H9 (cell line): ENCODE measurements at regions not wholly inside any gene's neighbourhood (a gene's known extent, or its start where the extent isn't known, plus 50 kb on each side); places are given as distances from the start of the nearest gene placed in this dataset.

Source experiments
- DNase-seq: peaks from one replicate; pipeline ENCODE4 v3.0.0-alpha.2; 2017
- H2AFZ ChIP-seq: one replicate; pipeline ENCODE4 v1.6.1; 2013; ENCODE audit warnings: mild to moderate bottlenecking, low read length, control low read depth, moderate library complexity
- H2AK5ac ChIP-seq: 2 replicates; pipeline ENCODE4 v1.6.1; 2013; ENCODE audit warnings: low read length, control low read depth, mixed read lengths; ENCODE audit not compliant: insufficient read length
- H2BK120ac ChIP-seq: one replicate; pipeline ENCODE4 v1.6.1; 2013; ENCODE audit warnings: low read depth, mild to moderate bottlenecking, low read length, control low read depth, inconsistent platforms; ENCODE audit not compliant: poor library complexity, severe bottlenecking
- H2BK12ac ChIP-seq: 2 replicates; pipeline ENCODE4 v1.6.1; 2013; ENCODE audit warnings: low read length, control low read depth, mixed read lengths, low read depth; ENCODE audit not compliant: insufficient read length
- H2BK15ac ChIP-seq: 2 replicates; pipeline ENCODE4 v1.6.1; 2013; ENCODE audit warnings: low read depth, low read length, control low read depth
- H2BK20ac ChIP-seq: one replicate; pipeline ENCODE4 v1.6.1; 2013; ENCODE audit warnings: low read depth, mild to moderate bottlenecking, low read length, control low read depth, inconsistent platforms; ENCODE audit not compliant: poor library complexity, severe bottlenecking
- H2BK5ac ChIP-seq: 2 replicates; pipeline ENCODE4 v1.6.1; 2013; ENCODE audit warnings: low read length, control low read depth, mixed read lengths; ENCODE audit not compliant: insufficient read length
- H3K14ac ChIP-seq: 2 replicates; pipeline ENCODE4 v1.6.1; 2013; ENCODE audit warnings: low read length, control low read depth; ENCODE audit not compliant: insufficient read depth
- H3K18ac ChIP-seq: 2 replicates; pipeline ENCODE4 v1.6.1; 2013; ENCODE audit warnings: low read depth, mild to moderate bottlenecking, mixed read lengths, low read length, control low read depth; ENCODE audit not compliant: insufficient read length
- H3K23ac ChIP-seq: 2 replicates; pipeline ENCODE4 v1.6.1; 2013; ENCODE audit warnings: low read length, control low read depth, mixed read lengths, low read depth; ENCODE audit not compliant: insufficient read length
- H3K23me2 ChIP-seq: 2 replicates; pipeline ENCODE4 v1.6.1; 2013; ENCODE audit warnings: low read depth, mild to moderate bottlenecking, mixed read lengths, low read length, control low read depth; ENCODE audit not compliant: insufficient read length, poor library complexity, severe bottlenecking
- H3K27ac ChIP-seq: 2 replicates; pipeline ENCODE4 v1.5.1; 2013; ENCODE audit warnings: low read length, control low read depth, mixed read lengths, low read depth; ENCODE audit not compliant: insufficient read length
- H3K27me3 ChIP-seq: 2 replicates; pipeline ENCODE4 v1.6.1; 2013; ENCODE audit warnings: low read length, control low read depth, inconsistent platforms; ENCODE audit not compliant: insufficient read depth
- H3K4ac ChIP-seq: 2 replicates; pipeline ENCODE4 v1.6.1; 2013; ENCODE audit warnings: low read depth, mild to moderate bottlenecking, control low read depth, inconsistent platforms, low read length, moderate library complexity
- H3K4me1 ChIP-seq: 2 replicates; pipeline ENCODE4 v1.6.1; 2013; ENCODE audit warnings: low read length, control low read depth, inconsistent platforms; ENCODE audit not compliant: insufficient read depth
- H3K4me2 ChIP-seq: 2 replicates; pipeline ENCODE4 v1.6.1; 2013; ENCODE audit warnings: low read length, control low read depth, mixed read lengths; ENCODE audit not compliant: insufficient read length, insufficient read depth
- H3K56ac ChIP-seq: 2 replicates; pipeline ENCODE4 v1.6.1; 2013; ENCODE audit warnings: low read depth, mild to moderate bottlenecking, mixed read lengths, low read length, control low read depth; ENCODE audit not compliant: insufficient read length
- H3K79me1 ChIP-seq: 2 replicates; pipeline ENCODE4 v1.6.1; 2013; ENCODE audit warnings: low read depth, mild to moderate bottlenecking, moderate library complexity, low read length, control low read depth, inconsistent platforms; ENCODE audit not compliant: insufficient read depth, poor library complexity, severe bottlenecking
- H3K79me2 ChIP-seq: 2 replicates; pipeline ENCODE4 v1.6.1; 2013; ENCODE audit warnings: low read length, control low read depth, inconsistent platforms; ENCODE audit not compliant: insufficient read depth
- H3K9ac ChIP-seq: 2 replicates; pipeline ENCODE4 v1.6.1; 2013; ENCODE audit warnings: low read length, control low read depth, mixed read lengths; ENCODE audit not compliant: insufficient read length; ENCODE audit errors: extremely low read depth
- H3K9me3 ChIP-seq: one replicate; pipeline ENCODE4 v1.6.1; 2013; ENCODE audit warnings: low read depth, low read length, inconsistent platforms; ENCODE audit not compliant: control insufficient read depth
- H3T11ph ChIP-seq: one replicate; pipeline ENCODE4 v1.6.1; 2013; ENCODE audit warnings: mild to moderate bottlenecking, low read length, control low read depth, inconsistent platforms
- H4K20me1 ChIP-seq: one replicate; pipeline ENCODE4 v1.6.1; 2013; ENCODE audit not compliant: control insufficient read depth, insufficient read length, insufficient read depth
- H4K5ac ChIP-seq: 2 replicates; pipeline ENCODE4 v1.6.1; 2013; ENCODE audit warnings: low read depth, mild to moderate bottlenecking, mixed read lengths, low read length, control low read depth; ENCODE audit not compliant: insufficient read length
- H4K8ac ChIP-seq: replicated peaks from 2 replicates; pipeline ENCODE4 v1.6.1; 2013; ENCODE audit warnings: low read length, control low read depth, mixed read lengths, low read depth; ENCODE audit not compliant: insufficient read length
- H4K91ac ChIP-seq: 2 replicates; pipeline ENCODE4 v1.6.1; 2013; ENCODE audit warnings: low read depth, mild to moderate bottlenecking, moderate library complexity, mixed read lengths, low read length, control low read depth; ENCODE audit not compliant: insufficient read length
- H3K27ac Mint-ChIP-seq, 3 experiments: 2 replicates in 2 of 3; 3 replicates in 1 of 3; pipeline ENCODE4 v1.8.0; 2020 to 2021; ENCODE audit warnings: mixed read lengths in 3 of 3, mild to moderate bottlenecking in 1 of 3, moderate library complexity in 1 of 3
- H3K27me3 Mint-ChIP-seq: 2 replicates; pipeline ENCODE4 v1.8.0; 2021; ENCODE audit warnings: low read depth, mild to moderate bottlenecking, moderate library complexity, mixed read lengths
- H3K36me3 Mint-ChIP-seq, 3 experiments: 2 replicates in 2 of 3; 3 replicates in 1 of 3; pipeline ENCODE4 v1.8.0; 2020 to 2021; ENCODE audit warnings: low read depth in 3 of 3, mixed read lengths in 3 of 3; ENCODE audit not compliant: insufficient read depth in 1 of 3
- H3K4me1 Mint-ChIP-seq, 2 experiments: 2 replicates each; pipeline ENCODE4 v1.8.0; 2020; ENCODE audit warnings: mixed read lengths in 2 of 2
- H3K4me3 Mint-ChIP-seq, 2 experiments: 2 replicates in 1 of 2; 3 replicates in 1 of 2; pipeline ENCODE4 v1.8.0; 2020 to 2021; ENCODE audit warnings: mild to moderate bottlenecking in 2 of 2, mixed read lengths in 2 of 2, moderate library complexity in 1 of 2
- H3K9me3 Mint-ChIP-seq, 2 experiments: 2 replicates in 1 of 2; 3 replicates in 1 of 2; pipeline ENCODE4 v1.8.0; 2020; ENCODE audit warnings: mild to moderate bottlenecking in 2 of 2, mixed read lengths in 2 of 2, moderate library complexity in 1 of 2
- CTCF ChIP-seq: fragments of 200-600 bp; sonication (generic); conservative IDR thresholded peaks from 3 replicates; pipeline ENCODE4 v1.8.0; 2021; ENCODE audit warnings: antibody characterized with exemption, mild to moderate bottlenecking
- WGBS: extraction: QIAGEN DNeasy Blood & Tissue Kit; methylation state at CpG from one replicate; pipeline ENCODE4 v1.1.7; 2013; ENCODE audit warnings: missing lambda C conversion rate, low lambda C conversion rate, mixed read lengths; ENCODE audit not compliant: insufficient read length; ENCODE audit errors: extremely low coverage; 5-methylcytosine and 5-hydroxymethylcytosine counted together

DNA sequence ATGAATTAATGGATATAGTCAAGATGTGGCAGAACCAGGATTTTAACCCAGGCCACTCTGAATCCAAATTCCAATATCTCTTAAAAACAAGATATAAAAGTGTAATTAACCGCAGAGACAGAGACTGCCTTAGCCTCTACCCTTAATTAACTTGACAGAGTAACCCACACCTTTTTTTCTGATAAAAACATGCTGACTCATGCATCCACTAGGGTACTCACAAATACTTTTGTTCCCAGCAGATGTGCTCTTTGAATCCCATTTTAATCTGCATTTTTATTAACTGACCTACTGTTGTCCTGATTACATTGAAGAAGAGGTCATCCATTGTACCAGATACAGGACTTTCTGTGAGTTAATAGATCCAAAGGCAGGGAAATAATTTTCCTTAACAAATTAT, 278.3 kb downstream of the CHL1 start:
- Histone ChIP-seq H3K9me3 (no peaks in the 10 kb centered on the region), H4K91ac (no peak overlapping the region), H3K79me2 (no peaks in the 10 kb centered on the region), H3K4me2 (no peak overlapping the region), H2BK5ac (no peak overlapping the region), H4K20me1 (no peaks in the 10 kb centered on the region), H3K4ac (no peak overlapping the region), H2AFZ (no peak overlapping the region), H2AK5ac (no peak overlapping the region), H2BK12ac (no peak overlapping the region), H3K27ac (no peak overlapping the region), H3T11ph (no peak overlapping the region), H4K5ac (no peak overlapping the region), H3K79me1 (no peaks in the 10 kb centered on the region), H4K8ac (no peak overlapping the region), H3K4me1 (no peaks in the 10 kb centered on the region), H2BK120ac (no peak overlapping the region), H2BK15ac (no peak overlapping the region), H2BK20ac (no peak overlapping the region), H3K23me2 (no peaks in the 10 kb centered on the region), H3K23ac (no peak overlapping the region), H3K56ac (no peak overlapping the region), H3K14ac (no peak overlapping the region), H3K18ac (no peak overlapping the region), H3K9ac (no peak overlapping the region), H3K27me3 (no peaks in the 10 kb centered on the region)
- Mint-ChIP-seq H3K4me1 (peaks cover 2 to 4% of the 10 kb centered on the region in 2 experiments; a peak in 2 of 4 replicates), H3K9me3 (peaks cover 27 to 28% of the 10 kb centered on the region in 2 experiments), H3K27me3 (peaks cover 1% of the 10 kb centered on the region; the same call in 1 of the 2 replicates), H3K36me3 (peaks cover 8 to 20% (median 16%) of the 10 kb centered on the region in 3 experiments), H3K4me3 (no peak overlapping the region), H3K27ac (no peak overlapping the region)
- no peak for TF ChIP-seq CTCF
- WGBS = no CpG with 5 or more reads among the region's 1 CpG
- no peak for DNase-seq
